ENCODE measurements at regions not wholly inside any gene's neighbourhood (a gene's known extent, or its start where the extent isn't known, plus 50 kb on each side); places are given as distances from the start of the nearest gene placed in this dataset.

DNA sequence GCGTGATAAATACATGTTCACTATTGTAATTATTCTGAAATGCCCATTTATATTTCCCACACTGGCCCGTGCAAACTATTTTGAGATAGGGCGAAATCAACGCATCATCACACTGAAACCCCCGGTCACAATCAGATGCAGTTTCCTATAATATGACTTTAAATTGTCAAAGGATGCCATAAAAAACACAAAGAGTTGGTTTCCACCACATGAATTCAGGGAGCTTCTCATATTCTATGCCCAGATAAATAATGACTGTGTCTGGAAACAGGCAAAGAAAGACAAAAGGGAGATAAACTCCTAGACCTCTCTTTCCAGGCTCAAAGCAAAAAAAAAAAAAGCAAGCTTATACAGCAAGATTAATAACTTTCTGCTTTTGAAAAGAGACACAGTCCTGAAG, 375.8 kb upstream of the AKR1E2 start:
- no peak overlapping the region for H3K4me3 ChIP-seq

DNA sequence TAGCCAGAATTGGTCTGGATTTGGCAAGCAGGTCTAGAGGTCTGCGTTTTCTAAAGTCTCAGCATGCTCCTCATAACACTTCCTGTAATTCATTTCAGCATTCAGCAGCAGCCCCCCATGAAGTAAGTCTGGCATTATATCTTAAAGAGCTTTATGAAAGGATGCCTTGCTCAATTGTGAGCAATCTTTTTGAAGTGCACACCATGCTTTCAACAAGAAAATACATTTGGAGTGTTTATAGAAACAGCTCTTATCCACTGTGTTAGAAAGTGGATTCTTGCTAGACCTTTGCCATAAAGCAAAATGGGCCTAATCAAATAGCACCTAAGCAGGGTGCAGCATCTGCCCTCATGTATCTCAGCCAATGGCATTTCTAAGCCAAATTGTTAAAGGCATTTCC, 378.0 kb upstream of the AKR1E2 start:
- intact Hi-C loops (cut with DNase I) = no loop called here
- TF ChIP-seq EP300 (IDR thresholded peaks at IDR 0.05) = no peak
- no peak for DNase-seq
- Histone ChIP-seq H3K9me3 (peaks cover 0 to 5% (median 2%) of the 10 kb centered on the region in 4 donors), H3K4me1 (peaks cover 0 to 8% (median 5%) of the 10 kb centered on the region in 4 donors), H3K27ac (peak overlapping the region in 1 of 4 donors; percentile 19), H3K4me3 (no peak overlapping the region), H3K36me3 (no peaks in the 10 kb centered on the region), H3K27me3 (no peaks in the 10 kb centered on the region)
- 57 to 68% methylated on average over 1 of the region's 1 CpG for WGBS, 2 donors

More for the DNA sequence above, 375.8 kb upstream of the AKR1E2 start:
- Histone ChIP-seq H3K9me3 (no peaks in the 10 kb centered on the region), H3K27me3 (no peaks in the 10 kb centered on the region), H3K4me1 (peaks cover 0 to 8% (median 5%) of the 10 kb centered on the region in 4 donors), H3K27ac (no peak overlapping the region), H3K36me3 (no peaks in the 10 kb centered on the region)
- WGBS, 2 donors = 95 to 97% methylated on average over 5 of the region's 5 CpGs
- TF ChIP-seq EP300 (IDR thresholded peaks at IDR 0.05) (no peak), POLR2A (IDR thresholded peaks at IDR 0.05) (no peak), POLR2AphosphoS5 (IDR thresholded peaks at IDR 0.05) (no peak)
- TF ChIP-seq, protein P1, sequence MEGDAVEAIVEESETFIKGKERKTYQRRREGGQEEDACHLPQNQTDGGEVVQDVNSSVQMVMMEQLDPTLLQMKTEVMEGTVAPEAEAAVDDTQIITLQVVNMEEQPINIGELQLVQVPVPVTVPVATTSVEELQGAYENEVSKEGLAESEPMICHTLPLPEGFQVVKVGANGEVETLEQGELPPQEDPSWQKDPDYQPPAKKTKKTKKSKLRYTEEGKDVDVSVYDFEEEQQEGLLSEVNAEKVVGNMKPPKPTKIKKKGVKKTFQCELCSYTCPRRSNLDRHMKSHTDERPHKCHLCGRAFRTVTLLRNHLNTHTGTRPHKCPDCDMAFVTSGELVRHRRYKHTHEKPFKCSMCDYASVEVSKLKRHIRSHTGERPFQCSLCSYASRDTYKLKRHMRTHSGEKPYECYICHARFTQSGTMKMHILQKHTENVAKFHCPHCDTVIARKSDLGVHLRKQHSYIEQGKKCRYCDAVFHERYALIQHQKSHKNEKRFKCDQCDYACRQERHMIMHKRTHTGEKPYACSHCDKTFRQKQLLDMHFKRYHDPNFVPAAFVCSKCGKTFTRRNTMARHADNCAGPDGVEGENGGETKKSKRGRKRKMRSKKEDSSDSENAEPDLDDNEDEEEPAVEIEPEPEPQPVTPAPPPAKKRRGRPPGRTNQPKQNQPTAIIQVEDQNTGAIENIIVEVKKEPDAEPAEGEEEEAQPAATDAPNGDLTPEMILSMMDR (IDR thresholded peaks at IDR 0.05) = no peak
- no peak for DNase-seq
- intact Hi-C loops (cut with DNase I) = no loop called here

DNA sequence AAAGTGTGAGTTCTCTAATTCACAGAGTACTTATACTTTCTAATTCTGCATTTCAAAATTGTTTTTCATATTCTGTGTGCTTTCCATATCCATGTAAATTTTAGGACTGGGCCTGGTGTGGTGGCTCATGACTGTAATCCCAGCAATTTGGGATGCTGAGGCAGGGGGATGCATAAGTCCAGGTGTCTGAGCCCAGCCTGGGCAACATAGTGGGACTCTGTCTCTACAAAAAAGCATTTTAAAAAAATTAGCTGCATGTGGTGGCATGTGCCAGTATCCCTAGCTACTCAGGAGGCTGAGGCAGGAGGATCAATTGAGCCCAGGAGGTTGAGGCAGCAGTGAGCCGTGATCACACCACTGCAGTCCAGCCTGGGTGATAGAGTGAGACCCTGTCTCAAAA, 382.6 kb upstream of the AKR1E2 start:
- no peaks in the 10 kb centered on the region for H3K27me3 ChIP-seq
- H3K36me3 ChIP-seq = no peaks in the 10 kb centered on the region
- intact Hi-C loops (cut with DNase I) = no loop called here
- H3K4me3 ChIP-seq = no peak overlapping the region
- WGBS, 2 donors = 96% methylated on average over 1 of the region's 1 CpG
- peaks cover 0 to 6% (median 5%) of the 10 kb centered on the region in 4 donors for H3K4me1 ChIP-seq
- TF ChIP-seq EP300 (IDR thresholded peaks at IDR 0.05) (no peak), POLR2AphosphoS5 (IDR thresholded peaks at IDR 0.05) (no peak), POLR2A (IDR thresholded peaks at IDR 0.05) (no peak)
- TF ChIP-seq, protein P1 (IDR thresholded peaks at IDR 0.05) = no peak
- peaks cover 0 to 5% (median 2%) of the 10 kb centered on the region in 4 donors for H3K9me3 ChIP-seq
- DNase-seq = no peak
- no peak overlapping the region for H3K27ac ChIP-seq

DNA sequence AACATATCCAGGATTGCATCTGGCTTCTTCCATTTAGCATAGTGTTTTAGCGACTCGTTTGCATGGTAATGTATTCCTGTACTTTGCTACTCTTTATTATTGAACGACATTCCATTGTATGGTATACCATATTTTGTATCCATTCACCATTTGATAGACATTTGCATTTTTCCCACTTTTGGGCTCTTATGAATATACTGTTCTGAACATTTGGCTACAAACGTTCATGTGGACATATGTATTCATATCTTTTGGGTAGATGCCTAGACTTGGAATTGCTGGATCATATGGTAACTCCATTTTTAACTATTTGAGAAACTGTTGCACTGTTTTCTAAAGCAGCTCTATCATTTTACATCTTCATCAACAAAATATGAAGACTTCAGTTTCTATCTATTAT, 383.7 kb upstream of the AKR1E2 start:
- intact Hi-C loops (cut with DNase I) = no loop called here
- no peak overlapping the region for H3K27ac ChIP-seq
- WGBS, 2 donors = 92 to 93% methylated on average over 4 of the region's 4 CpGs
- H3K4me3 ChIP-seq = no peak overlapping the region
- H3K27me3 ChIP-seq = no peaks in the 10 kb centered on the region
- H3K9me3 ChIP-seq = peaks cover 0 to 5% (median 2%) of the 10 kb centered on the region in 4 donors
- no peak for DNase-seq
- no peaks in the 10 kb centered on the region for H3K36me3 ChIP-seq
- no peak for TF ChIP-seq POLR2AphosphoS5 (IDR thresholded peaks at IDR 0.05)
- TF ChIP-seq, protein P1 (IDR thresholded peaks at IDR 0.05) = no peak
- no peak for TF ChIP-seq POLR2A (IDR thresholded peaks at IDR 0.05)
- TF ChIP-seq EP300 (IDR thresholded peaks at IDR 0.05) = no peak
- H3K4me1 ChIP-seq = no peaks in the 10 kb centered on the region

DNA sequence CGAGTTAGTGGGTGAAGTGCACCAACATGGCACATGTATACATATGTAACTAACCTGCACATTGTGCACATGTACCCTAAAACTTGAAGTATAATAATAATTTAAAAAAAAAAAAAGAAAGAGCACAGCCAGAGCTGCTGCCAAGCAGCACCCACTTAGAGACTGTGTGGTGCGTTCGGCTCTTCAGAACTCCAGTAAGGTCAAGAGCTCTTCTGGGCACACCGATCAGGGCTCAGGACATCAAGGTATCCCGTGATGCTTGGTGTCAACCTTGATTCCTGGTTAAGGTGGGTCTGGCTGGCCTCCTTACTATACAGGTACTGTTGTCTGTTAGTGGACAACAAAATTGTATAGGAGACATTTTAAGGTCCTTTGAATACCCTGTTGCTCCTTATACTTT, 385.7 kb upstream of the AKR1E2 start:
- no peak for TF ChIP-seq POLR2A (IDR thresholded peaks at IDR 0.05)
- TF ChIP-seq POLR2AphosphoS5 (IDR thresholded peaks at IDR 0.05) = no peak
- no peak for TF ChIP-seq EP300 (IDR thresholded peaks at IDR 0.05)
- TF ChIP-seq, protein P1 (IDR thresholded peaks at IDR 0.05) = no peak
- Histone ChIP-seq H3K4me3 (no peak overlapping the region), H3K27me3 (no peaks in the 10 kb centered on the region), H3K4me1 (no peaks in the 10 kb centered on the region), H3K27ac (no peak overlapping the region), H3K36me3 (no peaks in the 10 kb centered on the region), H3K9me3 (peaks cover 0 to 5% (median 2%) of the 10 kb centered on the region in 4 donors)
- 94 to 98% methylated on average over 5 of the region's 5 CpGs for WGBS, 2 donors
- DNase-seq = no peak
- intact Hi-C loops (cut with DNase I) = no loop called here

Measured in sigmoid colon (tissue), 6 donors.